HG03520 (cell line): ENCODE measurements at regions not wholly inside any gene's neighbourhood (a gene's known extent, or its start where the extent isn't known, plus 50 kb on each side); places are given as distances from the start of the nearest gene placed in this dataset.

Experiments
- ATAC-seq: cut with Tn5 transposase; IDR thresholded peaks from one replicate; pipeline ENCODE4 v1.9.1; 2021; ENCODE audit warnings: mild to moderate bottlenecking, moderate library complexity; ENCODE audit not compliant: unreplicated experiment

DNA sequence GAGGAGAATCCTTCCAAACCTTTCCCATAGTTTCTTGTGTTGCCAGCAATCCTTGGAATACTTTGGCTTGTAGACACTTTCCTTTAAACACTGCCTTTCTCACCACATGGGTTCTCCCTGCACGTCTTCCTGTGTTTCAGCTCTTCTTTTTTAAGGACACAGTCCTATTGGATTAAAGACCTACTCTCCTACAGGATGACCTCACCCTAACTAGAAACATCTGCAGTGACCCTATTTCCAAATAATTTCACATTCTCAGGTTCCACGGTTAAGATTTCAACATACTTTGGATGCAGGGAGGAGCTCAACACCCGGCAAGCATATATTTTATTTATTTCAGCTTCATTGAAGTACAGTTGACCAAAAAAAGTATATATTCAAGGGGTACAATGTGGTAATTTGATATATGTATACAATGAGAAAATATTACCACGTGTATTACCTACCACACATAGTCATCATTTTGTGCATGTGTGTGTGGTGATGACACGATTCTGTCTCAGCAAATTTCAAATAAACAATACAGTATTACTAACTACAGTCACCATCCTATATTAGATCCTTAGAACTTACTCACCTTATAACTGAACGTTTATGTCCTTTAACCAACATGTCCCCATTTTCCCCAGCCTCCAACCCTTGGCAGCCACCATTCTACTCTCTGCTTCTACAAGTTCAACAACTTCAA, 745.0 kb downstream of the CBLN2 start:
- ATAC-seq: no peak

DNA sequence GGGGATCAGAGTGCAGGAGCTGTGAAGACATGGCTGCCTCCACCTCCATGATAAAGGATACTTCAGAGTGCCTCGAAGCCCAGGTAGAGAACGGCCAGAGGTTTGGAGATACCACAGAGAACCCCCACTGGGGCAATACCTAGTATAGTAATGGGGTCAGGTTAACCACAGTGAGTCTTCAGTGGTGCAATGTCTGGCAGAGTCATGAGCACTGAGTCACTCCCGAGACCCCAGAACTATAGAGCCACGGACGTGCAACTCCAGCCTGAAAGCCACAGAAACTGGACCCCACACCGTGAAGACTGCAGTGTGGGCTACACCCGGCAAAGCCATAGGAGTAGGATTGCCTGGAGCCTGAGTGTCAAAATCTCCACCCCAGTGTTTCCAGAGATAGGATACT, 746.6 kb downstream of the CBLN2 start:
- ATAC-seq: no peak

DNA sequence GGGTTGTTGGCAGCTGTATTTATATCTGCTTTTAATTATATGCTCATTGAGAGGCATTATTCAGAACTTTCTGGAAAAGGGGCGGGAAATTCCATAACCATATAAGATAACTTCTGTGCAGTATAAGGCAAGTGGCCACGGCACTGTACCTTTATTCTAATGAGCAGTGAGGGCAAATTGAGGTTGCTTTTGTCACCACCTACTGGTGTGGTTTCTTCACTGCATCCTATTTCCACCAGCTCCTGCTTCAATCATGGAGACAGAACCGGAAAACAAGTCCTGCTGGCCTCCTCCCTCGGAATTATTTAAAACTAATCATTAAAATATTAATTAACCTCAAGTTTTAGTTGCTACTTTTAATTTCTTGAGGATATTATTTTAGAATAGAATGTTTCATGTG, 759.4 kb downstream of the CBLN2 start:
- ATAC-seq: peak; percentile 60

DNA sequence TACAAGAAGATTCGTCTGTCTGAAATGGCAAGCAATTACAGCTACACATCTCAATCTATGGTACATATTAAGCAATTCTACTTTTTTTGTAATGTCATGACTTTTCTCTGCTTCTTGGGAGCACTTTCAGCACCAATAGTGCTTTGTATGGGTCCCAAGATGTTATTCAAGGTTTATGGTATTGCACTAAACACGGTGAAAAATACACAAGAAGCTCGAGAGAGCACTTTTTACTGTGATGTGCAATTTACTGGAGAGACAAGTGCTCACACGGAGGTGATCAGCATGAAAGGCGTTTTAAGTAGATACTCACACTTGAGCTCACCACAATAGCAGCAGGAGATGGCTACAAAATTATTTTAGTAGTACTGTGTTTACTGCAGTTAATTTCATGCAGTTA, 783.6 kb downstream of the CBLN2 start:
- ATAC-seq: no peak

DNA sequence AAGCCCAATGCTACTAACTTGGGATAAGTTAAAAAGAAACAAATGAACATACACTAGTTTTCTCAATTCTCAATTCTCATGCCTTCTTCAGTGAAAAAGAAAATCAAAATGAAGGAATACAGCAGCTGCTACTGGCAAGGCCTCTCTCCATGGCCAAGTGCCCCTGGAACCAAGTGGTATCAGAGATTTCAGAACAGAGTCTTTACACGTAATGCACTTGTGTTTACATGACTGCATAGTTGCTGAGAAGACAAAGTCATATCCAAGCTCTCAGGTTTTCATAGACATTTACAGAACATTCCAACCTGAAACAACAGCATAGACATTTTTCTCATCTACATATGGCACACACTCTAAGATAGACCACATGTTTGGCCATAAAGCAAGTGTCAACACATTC, 789.9 kb downstream of the CBLN2 start:
- no peak for ATAC-seq

DNA sequence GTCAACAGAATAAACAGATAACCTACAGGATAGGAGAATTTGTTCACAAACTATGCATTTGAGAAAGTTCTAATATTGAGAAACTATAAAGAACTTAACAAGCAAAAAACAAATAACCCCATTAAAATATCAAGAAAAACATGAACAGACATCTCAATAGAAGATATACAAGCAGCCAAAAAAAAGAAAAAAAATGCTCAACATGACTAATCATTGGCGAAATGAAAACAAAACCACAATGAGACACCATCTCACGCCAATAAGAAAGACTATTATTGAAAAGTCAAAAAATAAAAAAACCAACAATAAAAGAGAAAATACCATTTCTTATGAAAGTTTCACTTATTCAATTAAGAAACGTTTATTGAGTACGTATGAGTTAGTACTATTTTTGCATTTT, 800.5 kb downstream of the CBLN2 start:
- no peak for ATAC-seq

- ATAC-seq: no peak
Measured at GRCh38 chr18:71729611-71730010, 814.5 kb downstream of the CBLN2 start.

DNA sequence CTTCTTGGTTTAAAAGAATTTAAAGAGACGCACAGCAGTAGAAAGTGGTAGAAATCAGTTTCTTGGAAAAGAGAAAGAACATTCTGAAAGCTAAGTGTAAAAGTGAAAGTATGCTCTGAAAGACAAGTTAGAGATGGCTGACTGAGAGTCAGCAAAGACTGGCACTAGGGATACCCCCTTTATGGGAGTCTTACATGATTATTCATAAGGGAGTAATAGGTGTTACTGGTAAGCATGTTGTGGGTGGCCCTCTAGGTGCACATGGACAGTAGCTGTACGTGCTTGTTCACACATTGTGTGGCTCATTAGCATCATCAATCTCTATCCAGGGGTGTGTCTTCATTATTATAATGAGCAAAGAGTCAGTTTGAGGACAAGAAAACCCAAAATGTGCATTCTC, 816.2 kb downstream of the CBLN2 start:
- no peak for ATAC-seq

DNA sequence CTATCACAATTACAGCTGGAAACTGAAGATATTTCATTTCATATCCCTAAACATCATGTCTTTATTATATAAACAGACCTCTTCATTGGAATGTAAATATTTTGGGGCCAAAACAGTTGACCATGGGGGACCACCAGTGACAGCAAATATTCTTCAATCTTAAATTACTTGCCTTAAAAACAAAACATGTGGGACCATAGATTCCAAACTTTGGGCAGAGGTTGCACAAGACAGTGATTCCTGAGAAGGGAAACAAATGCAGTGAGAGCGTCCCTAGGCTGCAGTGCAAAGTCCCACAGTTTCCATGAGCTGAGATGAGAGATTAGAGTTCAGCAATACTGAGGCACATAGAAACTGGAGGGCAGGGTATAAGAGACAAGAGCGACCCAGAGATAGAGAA, 818.9 kb downstream of the CBLN2 start:
- no peak for ATAC-seq

GRCh38 chr18:71707985-71708500, 836.1 kb downstream of the CBLN2 start:
- ATAC-seq: no peak

DNA sequence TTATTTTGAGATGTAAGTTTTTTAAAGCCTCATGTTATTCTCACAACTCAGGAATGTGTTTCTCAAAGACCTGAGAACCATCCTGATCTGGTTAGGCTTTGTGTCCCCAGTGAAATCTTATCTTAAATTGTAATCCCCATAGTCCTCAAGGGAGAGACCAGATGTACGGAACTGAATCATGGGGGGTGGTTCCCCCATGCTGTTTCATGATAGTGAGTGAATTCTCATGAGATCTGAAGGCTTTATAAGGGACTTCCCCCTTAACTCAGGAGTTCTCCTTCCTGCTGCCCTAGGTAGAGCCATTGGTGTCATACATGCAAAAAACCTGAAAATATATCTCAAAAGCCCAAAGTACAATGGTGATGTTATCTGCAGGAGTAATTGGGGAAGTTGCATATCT, 836.7 kb downstream of the CBLN2 start:
- no peak for ATAC-seq

DNA sequence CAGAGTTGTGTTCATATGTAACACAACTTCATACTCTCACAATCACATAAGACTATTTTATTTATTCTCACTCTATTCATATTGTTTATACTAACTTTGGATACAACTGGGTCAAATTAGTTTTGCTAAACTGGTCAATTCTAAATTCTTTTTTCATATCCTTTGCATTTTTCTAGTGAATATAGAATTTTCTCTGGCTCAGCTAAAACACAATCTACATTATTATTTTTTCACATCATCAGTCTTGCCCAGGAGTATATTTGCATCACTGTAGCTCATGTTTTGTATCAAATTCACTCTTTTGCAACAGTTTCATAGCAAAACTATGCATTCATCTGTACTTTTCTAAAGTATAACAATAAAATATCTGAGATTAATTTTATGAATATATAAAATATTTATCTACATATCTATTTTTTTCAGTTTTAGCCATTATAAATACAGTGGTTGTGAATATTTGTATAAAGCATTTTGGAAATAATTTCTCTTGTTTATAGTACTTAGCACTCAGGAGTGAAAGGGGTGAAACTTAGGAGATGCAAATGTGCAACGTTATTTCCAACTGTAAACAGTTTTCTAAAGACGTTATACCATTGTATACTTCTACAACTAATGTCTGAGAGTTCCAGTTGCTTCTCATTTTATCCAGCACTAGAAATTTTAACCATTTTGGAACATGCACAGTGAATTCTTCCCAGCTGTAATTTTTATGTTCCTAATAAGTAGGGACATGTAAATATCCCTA, 854.6 kb downstream of the CBLN2 start:
- ATAC-seq: no peak

- ATAC-seq: no peak
Measured at GRCh38 chr18:71682591-71682990, 861.6 kb downstream of the CBLN2 start.

DNA sequence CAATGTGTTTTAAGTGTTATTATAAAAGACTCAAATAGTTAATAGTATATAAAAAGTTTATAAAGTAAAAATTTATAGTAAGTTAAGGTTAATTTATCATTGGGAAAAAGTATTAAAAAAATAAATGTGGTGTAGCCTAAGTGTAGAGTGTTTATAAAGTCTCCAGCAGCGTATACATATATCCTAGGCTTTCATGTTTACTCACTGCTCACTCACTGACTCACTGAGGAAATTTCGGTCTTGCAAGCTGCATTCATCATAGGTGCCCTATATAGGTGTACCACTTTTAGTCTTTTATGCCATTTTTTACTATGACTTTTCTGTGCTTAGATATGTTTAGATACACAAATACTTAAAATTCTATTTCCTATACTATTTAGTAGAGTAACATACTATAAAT, 866.0 kb downstream of the CBLN2 start:
- ATAC-seq: no peak

- ATAC-seq: no peak
Measured at GRCh38 chr18:71673954-71674353, 870.2 kb downstream of the CBLN2 start.

DNA sequence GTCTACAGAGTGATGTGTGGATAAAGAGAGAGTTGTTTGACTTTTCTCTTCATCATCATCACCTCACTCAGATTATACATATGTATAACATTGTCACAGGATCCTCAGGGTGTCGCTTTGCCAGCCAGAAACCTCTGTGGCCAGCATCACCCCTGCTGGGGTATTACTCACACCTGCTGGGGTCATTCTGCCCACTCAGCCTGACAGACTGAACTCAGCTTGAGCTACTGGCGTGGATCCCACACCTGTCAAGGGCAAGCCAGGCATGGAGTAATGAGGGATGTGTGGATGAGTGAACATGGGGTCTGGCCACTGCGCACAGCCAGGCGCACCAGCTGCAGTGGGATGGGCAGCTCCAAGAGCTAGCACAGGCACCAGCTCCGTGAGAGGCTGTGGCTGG, 870.6 kb downstream of the CBLN2 start:
- ATAC-seq: no peak

- no peak for ATAC-seq
Measured at GRCh38 chr18:71666481-71666880, 877.7 kb downstream of the CBLN2 start.

DNA sequence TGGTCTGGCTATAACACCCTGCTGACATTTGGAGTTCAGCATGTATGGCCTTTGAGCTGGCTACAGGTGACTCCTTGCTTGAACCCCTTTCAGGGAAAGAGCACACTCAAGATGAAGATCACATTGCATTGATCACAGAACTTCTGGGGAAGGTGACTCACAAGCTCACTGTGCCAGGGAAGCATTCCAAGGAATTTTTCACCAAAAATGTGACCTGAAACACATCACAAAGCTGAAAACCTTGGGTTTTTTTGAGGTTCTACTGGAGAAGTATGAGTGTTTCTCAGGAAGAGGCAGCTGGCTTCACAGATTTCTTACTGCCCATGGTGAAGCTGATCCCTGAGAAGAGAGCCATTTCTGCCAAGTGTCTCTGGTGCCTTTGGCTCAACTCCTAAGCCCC, 879.0 kb downstream of the CBLN2 start:
- ATAC-seq: no peak

DNA sequence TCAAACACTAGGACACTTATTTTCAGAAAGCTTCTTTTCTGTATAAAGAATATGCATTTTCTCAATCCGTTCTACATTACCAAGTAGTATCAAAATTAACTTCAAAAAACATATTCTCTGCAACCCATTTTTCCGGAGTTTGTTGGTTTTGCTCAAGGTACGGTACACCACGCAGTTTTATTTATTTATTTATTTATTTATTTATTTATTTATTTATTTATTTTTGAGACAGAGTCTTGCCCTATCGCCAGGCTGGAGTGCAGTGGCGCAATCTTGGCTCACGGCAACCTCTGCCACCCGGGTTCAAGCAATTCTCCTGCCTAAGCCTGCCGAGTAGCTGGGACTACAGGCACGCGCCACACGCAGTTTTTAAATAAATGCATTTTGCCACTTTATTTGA, 900.3 kb downstream of the CBLN2 start:
- no peak for ATAC-seq

GRCh38 chr18:71630696-71631095, 913.4 kb downstream of the CBLN2 start:
- no peak for ATAC-seq

DNA sequence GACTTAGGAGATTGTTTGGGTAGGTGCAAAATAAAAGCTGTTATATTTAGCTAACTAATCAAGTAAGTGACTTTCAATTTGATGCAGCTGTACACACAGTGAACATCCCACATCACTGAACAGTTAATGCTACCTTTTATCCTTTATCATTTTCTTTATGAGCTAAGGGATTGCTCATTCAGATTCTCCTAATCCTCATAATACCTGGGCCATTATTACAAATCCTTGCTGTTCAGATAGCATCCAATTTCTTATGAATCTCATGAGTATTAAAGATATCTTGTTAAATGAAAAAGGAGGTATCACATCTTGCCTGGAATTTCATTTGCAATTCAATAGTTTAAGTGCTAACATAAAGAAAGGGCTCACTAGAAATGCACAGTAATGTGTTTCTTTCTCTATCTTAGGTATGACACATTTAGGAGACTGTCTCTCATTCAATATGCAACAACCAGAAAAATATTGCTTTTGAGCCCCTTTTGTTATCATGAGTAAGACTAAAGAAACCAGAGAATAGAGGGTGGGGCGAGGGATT, 918.5 kb downstream of the CBLN2 start:
- ATAC-seq: no peak

DNA sequence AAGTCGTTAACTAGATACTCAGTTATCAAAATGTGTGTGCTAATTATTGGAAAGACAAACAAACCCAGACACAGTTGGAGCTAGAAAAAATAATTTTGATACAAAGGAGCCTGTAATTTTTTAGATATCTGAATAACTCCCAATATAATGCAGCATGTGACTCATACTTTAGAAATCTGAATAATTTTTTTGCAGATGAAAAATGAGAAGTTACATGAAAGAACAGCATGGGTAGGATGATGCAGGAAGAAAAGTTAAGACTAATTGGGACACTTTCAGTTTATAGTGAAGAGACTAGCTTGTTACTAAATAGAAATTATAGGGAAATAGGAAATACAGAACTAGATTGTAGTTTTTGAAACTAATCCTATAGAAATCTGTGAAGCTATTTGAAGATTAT, 945.8 kb downstream of the CBLN2 start:
- no peak for ATAC-seq
